ENCODE measurements at regions not wholly inside any gene's neighbourhood (a gene's known extent, or its start where the extent isn't known, plus 50 kb on each side); places are given as distances from the start of the nearest gene placed in this dataset.

- H2BK20ac ChIP-seq (ENCODE audit: low read depth, low read length) = no peak overlapping the region
- H3K56ac ChIP-seq (ENCODE audit: extremely low read depth, insufficient read depth, low read length) = no peak overlapping the region
- H3K18ac ChIP-seq (ENCODE audit: low read depth, low read length) = no peak overlapping the region
- TF ChIP-seq RFX5 (IDR thresholded peaks at IDR 0.05; ENCODE audit: low read depth, low read length) (no peak), ELK1 (IDR thresholded peaks at IDR 0.05; ENCODE audit: borderline replicate concordance, low read depth, low read length) (no peak), CEBPB (IDR thresholded peaks at IDR 0.05; ENCODE audit: low read depth, low read length) (no peak), MAZ (IDR thresholded peaks at IDR 0.05; ENCODE audit: borderline replicate concordance, low read depth, low read length) (no peak), SMC3 (IDR thresholded peaks at IDR 0.05; ENCODE audit: low read depth, low read length) (no peak), RAD21 (IDR thresholded peaks at IDR 0.05; ENCODE audit: low read length) (no peak), NFE2L2 (IDR thresholded peaks at IDR 0.05; ENCODE audit: low read depth, low read length) (no peak), RCOR1 (IDR thresholded peaks at IDR 0.05; ENCODE audit: insufficient replicate concordance, low read length) (no peak), FOS (IDR thresholded peaks at IDR 0.05; ENCODE audit: low read depth, low read length) (no peak), MAFK (IDR thresholded peaks at IDR 0.05; ENCODE audit: low read depth, low read length) (no peak), BHLHE40 (IDR thresholded peaks at IDR 0.05; ENCODE audit: low read depth, low read length) (no peak), MXI1 (IDR thresholded peaks at IDR 0.05; ENCODE audit: borderline replicate concordance, low read depth, low read length) (no peak), CTCF (conservative IDR thresholded peaks at IDR 0.05; ENCODE audit: low read depth, low read length) (no peak), CHD1 (IDR thresholded peaks at IDR 0.05; ENCODE audit: low read depth, low read length) (no peak), POLR2A (IDR thresholded peaks at IDR 0.05; ENCODE audit: low read depth, low read length) (no peak), USF2 (IDR thresholded peaks at IDR 0.05; ENCODE audit: low read depth, low read length) (no peak)
- no peak overlapping the region for H2BK15ac ChIP-seq (ENCODE audit: low read depth, low read length)
- no peak overlapping the region for H2AFZ ChIP-seq (replicated peaks; ENCODE audit: low read length, poor library complexity)
- H4K5ac ChIP-seq (ENCODE audit: low read depth, low read length) = no peak overlapping the region
- ChIA-PET POLR2A (ENCODE audit: unreplicated experiment) (no interaction called here), CTCF (no interaction called here)
- H3K23ac ChIP-seq (ENCODE audit: low read depth, low read length) = no peak overlapping the region
- H3K9ac ChIP-seq (ENCODE audit: low read depth, low read length) = no peak overlapping the region
- H3K4me3 ChIP-seq (ENCODE audit: insufficient read depth, low read depth, low read length) = no peak overlapping the region
- intact Hi-C loops (cut with micrococcal nuclease) (no loop called here), dilution Hi-C loops (cut with HindIII; ENCODE audit: low sequenced_read_pairs, unreplicated experiment) (no loop called here), in situ Hi-C loops (cut with MboI; ENCODE audit: low sequenced_read_pairs) (no loop called here)
- no peaks in the 10 kb centered on the region for H3K9me1 ChIP-seq (ENCODE audit: insufficient read depth, low read length)
- H4K91ac ChIP-seq (ENCODE audit: insufficient read depth, low read depth, low read length) = no peak overlapping the region
- no peak overlapping the region for H4K8ac ChIP-seq (ENCODE audit: low read depth in 2 of 2, low read length in 2 of 2)
- H3K9me3 ChIP-seq (ENCODE audit: control insufficient read depth, insufficient read depth, low read length) = peaks cover 7% of the 10 kb centered on the region
- no peak overlapping the region for H2AK9ac ChIP-seq (replicated peaks; ENCODE audit: low read depth, low read length, poor library complexity)
- no TSS peak for BruUV-seq (replicated peaks)
- H3K4me1 ChIP-seq (ENCODE audit: control insufficient read depth, insufficient read depth, low read length) = no peaks in the 10 kb centered on the region
- DNase-seq (no peak), ATAC-seq (ENCODE audit: low read depth) (no peak)
- no peak overlapping the region for H2BK120ac ChIP-seq (ENCODE audit: low read depth, low read length)
- H2AK5ac ChIP-seq (ENCODE audit: low read depth, low read length) = no peak overlapping the region
- no peak overlapping the region for H2BK5ac ChIP-seq (ENCODE audit: low read depth, low read length, poor library complexity, severe bottlenecking)
- H3K27ac ChIP-seq (ENCODE audit: insufficient read depth, low read length) = no peak overlapping the region
- H3K36me3 ChIP-seq (ENCODE audit: control insufficient read depth, insufficient read depth, low read length) = no peaks in the 10 kb centered on the region
- no peak overlapping the region for H3K4ac ChIP-seq (ENCODE audit: low read depth, low read length)
- no peak overlapping the region for H3K4me2 ChIP-seq (ENCODE audit: low read depth, low read length)
- no peaks in the 10 kb centered on the region for H3K27me3 ChIP-seq (ENCODE audit: control insufficient read depth, insufficient read depth, low read length)
- no peaks in the 10 kb centered on the region for H3K79me1 ChIP-seq (ENCODE audit: low read depth in 1 of 2, low read length in 2 of 2)
- no peak overlapping the region for H3K14ac ChIP-seq (replicated peaks; ENCODE audit: low read depth, low read length)
- no peaks in the 10 kb centered on the region for H4K20me1 ChIP-seq (ENCODE audit: insufficient read depth, low read length)
Observed at GRCh38 chr14:98118749-98119148, 1153.2 kb downstream of the BCL11B start.

Measured in IMR-90 (cell line).